Astrocyte (in vitro differentiated cells and primary cell): ENCODE measurements at regions not wholly inside any gene's neighbourhood (a gene's known extent, or its start where the extent isn't known, plus 50 kb on each side); places are given as distances from the start of the nearest gene placed in this dataset.

Source experiments
- DNase-seq: peaks from one replicate; pipeline ENCODE4 v3.0.0-alpha.2; 2010; ENCODE audit warnings: low read depth
- FAIRE-seq: peaks from 2 replicates; lab custom pipeline; 2011; peaks lifted over from hg19 to GRCh38; lab: Jason Lieb, UNC
- H2AFZ ChIP-seq: 2 replicates; pipeline ENCODE4 v1.6.0; 2012; ENCODE audit warnings: low read depth, low read length, inconsistent platforms
- H3K27ac ChIP-seq: 2 replicates; pipeline ENCODE4 v1.5.1; 2011; ENCODE audit warnings: low read depth, low read length, inconsistent platforms
- H3K27me3 ChIP-seq: 2 replicates; pipeline ENCODE4 v1.6.0; 2011; ENCODE audit warnings: low read length, inconsistent platforms; ENCODE audit not compliant: insufficient read depth
- H3K36me3 ChIP-seq: 2 replicates; pipeline ENCODE4 v1.5.1; 2011; ENCODE audit warnings: low read length, inconsistent platforms; ENCODE audit not compliant: insufficient read depth
- H3K4me1 ChIP-seq: 2 replicates; pipeline ENCODE4 v1.5.1; 2011; ENCODE audit warnings: low read length, inconsistent platforms; ENCODE audit not compliant: insufficient read depth
- H3K4me2 ChIP-seq: 2 replicates; pipeline ENCODE4 v1.6.0; 2012; ENCODE audit warnings: low read length, inconsistent platforms
- H3K4me3 ChIP-seq: 2 replicates; pipeline ENCODE4 v1.5.1; 2011; ENCODE audit warnings: low read depth, mild to moderate bottlenecking, low read length, inconsistent platforms; ENCODE audit not compliant: insufficient read depth
- H3K79me2 ChIP-seq: 2 replicates; pipeline ENCODE4 v1.6.0; 2012; ENCODE audit warnings: mild to moderate bottlenecking, low read length, inconsistent platforms; ENCODE audit not compliant: insufficient read depth
- H3K9ac ChIP-seq: 2 replicates; pipeline ENCODE4 v1.6.0; 2012; ENCODE audit warnings: mild to moderate bottlenecking, low read length, inconsistent platforms
- H3K9me3 ChIP-seq: 2 replicates; pipeline ENCODE4 v1.5.1; 2012; ENCODE audit warnings: low read depth, mild to moderate bottlenecking, low read length, inconsistent platforms; ENCODE audit not compliant: insufficient read depth
- H4K20me1 ChIP-seq: 2 replicates; pipeline ENCODE4 v1.6.0; 2012; ENCODE audit warnings: low read length, inconsistent platforms; ENCODE audit not compliant: insufficient read depth
- H3K27ac Mint-ChIP-seq: one replicate; pipeline ENCODE4 v1.8.0; 2021; ENCODE audit warnings: mild to moderate bottlenecking, mixed read lengths; ENCODE audit not compliant: unreplicated experiment
- H3K27me3 Mint-ChIP-seq: one replicate; pipeline ENCODE4 v1.8.0; 2021; ENCODE audit warnings: low read depth, mixed read lengths; ENCODE audit not compliant: unreplicated experiment
- H3K36me3 Mint-ChIP-seq: one replicate; pipeline ENCODE4 v1.8.0; 2021; ENCODE audit warnings: low read depth, mixed read lengths; ENCODE audit not compliant: unreplicated experiment
- H3K4me1 Mint-ChIP-seq: one replicate; pipeline ENCODE4 v1.8.0; 2021; ENCODE audit warnings: low read depth, mixed read lengths; ENCODE audit not compliant: unreplicated experiment
- H3K4me3 Mint-ChIP-seq: one replicate; pipeline ENCODE4 v1.8.0; 2021; ENCODE audit warnings: mild to moderate bottlenecking, moderate library complexity, mixed read lengths; ENCODE audit not compliant: unreplicated experiment
- H3K9me3 Mint-ChIP-seq: one replicate; pipeline ENCODE4 v1.8.0; 2021; ENCODE audit warnings: mild to moderate bottlenecking, mixed read lengths; ENCODE audit not compliant: unreplicated experiment
- EZH2 ChIP-seq: IDR thresholded peaks from 2 replicates; pipeline ENCODE4 v1.6.1; 2012; ENCODE audit warnings: mild to moderate bottlenecking, low read length, inconsistent platforms; ENCODE audit not compliant: insufficient read depth
- TF ChIP-seq, protein P1 (sequence below): IDR thresholded peaks from 2 replicates; pipeline ENCODE4 v1.5.1; 2011; ENCODE audit warnings: low read depth, mild to moderate bottlenecking, inconsistent platforms, low read length, moderate library complexity; ENCODE audit not compliant: insufficient read depth

DNA sequence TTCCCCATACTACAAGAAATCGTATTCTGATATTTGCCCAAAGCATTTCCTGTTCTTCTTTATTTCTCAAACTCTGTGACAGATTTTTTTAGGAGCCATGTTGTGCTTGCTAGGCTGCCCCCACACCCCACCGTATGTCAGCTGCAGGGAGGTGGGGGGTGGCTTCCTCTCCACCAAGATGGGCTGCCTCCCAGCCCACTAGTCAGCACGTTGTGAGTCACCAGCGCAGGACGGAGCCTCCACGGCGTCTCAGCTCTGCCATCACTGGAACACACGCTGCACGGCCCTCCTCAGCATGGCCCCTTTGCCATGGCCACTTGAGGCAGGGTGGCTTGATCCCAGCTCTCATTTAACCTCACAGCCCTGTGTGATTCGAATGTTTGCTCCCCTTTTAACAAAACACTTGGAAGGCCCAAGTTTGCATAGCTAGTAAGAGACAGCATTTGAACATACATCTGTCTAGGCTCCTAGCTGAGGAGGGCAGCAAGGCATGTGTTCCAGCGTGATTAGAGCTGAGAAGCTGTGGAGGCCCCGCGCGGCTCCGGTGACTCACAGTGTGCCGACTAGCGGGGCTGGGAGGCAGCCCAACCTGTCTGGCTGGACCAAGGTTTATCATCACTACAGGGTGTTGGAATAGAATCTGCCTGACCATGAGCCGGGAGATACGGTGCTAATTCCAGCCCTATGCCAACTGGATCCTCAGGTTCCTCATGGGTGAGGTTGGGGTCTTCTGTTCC is 180.7 kb upstream of the NCAM1 start:
- FAIRE-seq (no peak), DNase-seq (peak; percentile 80)
- Mint-ChIP-seq H3K4me1 (peaks cover 2% of the 10 kb centered on the region), H3K4me3 (peak overlapping the region; percentile 45), H3K36me3 (no peaks in the 10 kb centered on the region), H3K9me3 (no peaks in the 10 kb centered on the region), H3K27me3 (no peaks in the 10 kb centered on the region), H3K27ac (no peak overlapping the region)
- H3K4me1 ChIP-seq = peaks cover 34% of the 10 kb centered on the region
- H3K27me3 ChIP-seq = no peaks in the 10 kb centered on the region
- no peaks in the 10 kb centered on the region for H3K9me3 ChIP-seq
- H2AFZ ChIP-seq = peak overlapping the region; percentile 72
- no peaks in the 10 kb centered on the region for H3K79me2 ChIP-seq
- H3K9ac ChIP-seq = peak overlapping the region; percentile 19
- H3K4me3 ChIP-seq = no peak overlapping the region
- TF ChIP-seq, protein P1, sequence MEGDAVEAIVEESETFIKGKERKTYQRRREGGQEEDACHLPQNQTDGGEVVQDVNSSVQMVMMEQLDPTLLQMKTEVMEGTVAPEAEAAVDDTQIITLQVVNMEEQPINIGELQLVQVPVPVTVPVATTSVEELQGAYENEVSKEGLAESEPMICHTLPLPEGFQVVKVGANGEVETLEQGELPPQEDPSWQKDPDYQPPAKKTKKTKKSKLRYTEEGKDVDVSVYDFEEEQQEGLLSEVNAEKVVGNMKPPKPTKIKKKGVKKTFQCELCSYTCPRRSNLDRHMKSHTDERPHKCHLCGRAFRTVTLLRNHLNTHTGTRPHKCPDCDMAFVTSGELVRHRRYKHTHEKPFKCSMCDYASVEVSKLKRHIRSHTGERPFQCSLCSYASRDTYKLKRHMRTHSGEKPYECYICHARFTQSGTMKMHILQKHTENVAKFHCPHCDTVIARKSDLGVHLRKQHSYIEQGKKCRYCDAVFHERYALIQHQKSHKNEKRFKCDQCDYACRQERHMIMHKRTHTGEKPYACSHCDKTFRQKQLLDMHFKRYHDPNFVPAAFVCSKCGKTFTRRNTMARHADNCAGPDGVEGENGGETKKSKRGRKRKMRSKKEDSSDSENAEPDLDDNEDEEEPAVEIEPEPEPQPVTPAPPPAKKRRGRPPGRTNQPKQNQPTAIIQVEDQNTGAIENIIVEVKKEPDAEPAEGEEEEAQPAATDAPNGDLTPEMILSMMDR = no peak
- no peak for TF ChIP-seq EZH2
- H4K20me1 ChIP-seq = no peaks in the 10 kb centered on the region
- H3K36me3 ChIP-seq = no peaks in the 10 kb centered on the region
- peak overlapping the region; percentile 36 for H3K27ac ChIP-seq
- peak overlapping the region; percentile 60 for H3K4me2 ChIP-seq

DNA sequence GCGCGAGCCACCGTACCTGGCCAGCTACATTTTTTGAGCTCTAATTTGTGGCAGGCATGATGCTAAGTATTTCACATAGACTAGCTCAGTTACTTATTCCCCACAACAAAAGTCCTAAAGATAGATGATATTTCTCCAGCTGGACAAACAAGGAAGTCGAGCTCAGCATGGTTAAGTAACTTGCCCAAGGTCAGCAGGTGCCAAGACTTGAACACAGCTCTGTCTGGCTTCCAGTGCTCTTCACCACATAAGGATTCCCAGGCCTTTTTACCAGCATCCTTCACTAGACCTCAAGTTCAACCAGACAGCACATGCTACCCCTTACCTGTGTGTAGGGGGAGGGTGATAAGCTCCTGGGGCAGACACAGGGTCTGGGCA is 177.3 kb upstream of the NCAM1 start:
- H3K27me3 Mint-ChIP-seq = peaks cover 3% of the 10 kb centered on the region
- no peak overlapping the region for H3K27ac Mint-ChIP-seq
- Histone ChIP-seq H3K4me2 (peak overlapping the region; percentile 68), H3K27me3 (no peaks in the 10 kb centered on the region), H2AFZ (peak overlapping the region; percentile 46), H3K4me3 (no peak overlapping the region), H3K79me2 (no peaks in the 10 kb centered on the region), H3K36me3 (no peaks in the 10 kb centered on the region), H3K9me3 (no peaks in the 10 kb centered on the region), H3K9ac (no peak overlapping the region), H4K20me1 (no peaks in the 10 kb centered on the region), H3K27ac (peak overlapping the region; percentile 4), H3K4me1 (peaks cover 40% of the 10 kb centered on the region)
- DNase-seq (peak; percentile 74), FAIRE-seq (no peak)
- TF ChIP-seq EZH2 = no peak
- TF ChIP-seq, protein P1 = no peak
- no peaks in the 10 kb centered on the region for H3K36me3 Mint-ChIP-seq
- no peak overlapping the region for H3K4me3 Mint-ChIP-seq
- no peaks in the 10 kb centered on the region for H3K9me3 Mint-ChIP-seq
- peaks cover 9% of the 10 kb centered on the region for H3K4me1 Mint-ChIP-seq
